Hepatocyte (in vitro differentiated cells): ENCODE measurements at regions not wholly inside any gene's neighbourhood (a gene's known extent, or its start where the extent isn't known, plus 50 kb on each side); places are given as distances from the start of the nearest gene placed in this dataset.

Experiments
- DNase-seq: peaks from one replicate; pipeline ENCODE4 v3.0.0-alpha.2; 2016; ENCODE audit warnings: low spot score
- H2AFZ ChIP-seq: fragments of 200-600 bp; sonication (generic); 2 replicates; pipeline ENCODE4 v1.6.0; 2016; ENCODE audit warnings: antibody characterized with exemption, mild to moderate bottlenecking
- H3K27ac ChIP-seq: fragments of 200-600 bp; sonication (generic); 2 replicates; pipeline ENCODE4 v1.5.1; 2016; ENCODE audit warnings: mild to moderate bottlenecking
- H3K27me3 ChIP-seq: fragments of 200-600 bp; sonication (generic); 2 replicates; pipeline ENCODE4 v1.6.1; 2016
- H3K36me3 ChIP-seq: fragments of 200-600 bp; sonication (generic); replicated peaks from 2 replicates; pipeline ENCODE4 v1.5.1; 2016; ENCODE audit warnings: low read depth; ENCODE audit not compliant: insufficient read depth
- H3K4me1 ChIP-seq: fragments of 200-600 bp; sonication (generic); 2 replicates; pipeline ENCODE4 v1.5.1; 2016; ENCODE audit warnings: mild to moderate bottlenecking, moderate library complexity; ENCODE audit not compliant: insufficient read depth
- H3K4me2 ChIP-seq: fragments of 200-600 bp; sonication (generic); 2 replicates; pipeline ENCODE4 v1.6.0; 2016
- H3K4me3 ChIP-seq: fragments of 200-600 bp; sonication (generic); 2 replicates; pipeline ENCODE4 v1.5.1; 2016; ENCODE audit warnings: mild to moderate bottlenecking
- H3K79me2 ChIP-seq: fragments of 200-600 bp; sonication (generic); 2 replicates; pipeline ENCODE4 v1.6.0; 2017; ENCODE audit warnings: mild to moderate bottlenecking
- H3K9me2 ChIP-seq: fragments of 200-600 bp; sonication (generic); replicated peaks from 2 replicates; pipeline ENCODE4 v1.6.0; 2017; ENCODE audit warnings: mild to moderate bottlenecking; ENCODE audit not compliant: insufficient read depth
- H3K9me3 ChIP-seq: fragments of 200-600 bp; sonication (generic); 2 replicates; pipeline ENCODE4 v1.5.1; 2016; ENCODE audit warnings: low read depth, mild to moderate bottlenecking
- H4K20me1 ChIP-seq: fragments of 200-600 bp; sonication (generic); 2 replicates; pipeline ENCODE4 v1.6.0; 2016; ENCODE audit warnings: mild to moderate bottlenecking; ENCODE audit not compliant: insufficient read depth, poor library complexity, severe bottlenecking
- EZH2 ChIP-seq: fragments of 200-600 bp; sonication (generic); IDR thresholded peaks from 2 replicates; pipeline ENCODE4 v1.6.1; 2016; ENCODE audit warnings: antibody characterized with exemption, mild to moderate bottlenecking, borderline replicate concordance
- EZH2phosphoT487 ChIP-seq: fragments of 200-600 bp; sonication (generic); IDR thresholded peaks from one replicate; pipeline ENCODE4 v1.6.1; 2018; ENCODE audit warnings: antibody characterized with exemption, mild to moderate bottlenecking, low read depth, moderate library complexity; ENCODE audit not compliant: unreplicated experiment, severe bottlenecking
- WGBS: methylation state at CpG from one replicate; pipeline ENCODE4 v1.1.6; 2016; ENCODE audit warnings: low lambda C conversion rate; ENCODE audit errors: missing lambda C conversion rate; 5-methylcytosine and 5-hydroxymethylcytosine counted together
- TF ChIP-seq, protein P1 (sequence below): fragments of 200-600 bp; sonication (generic); IDR thresholded peaks from 2 replicates; pipeline ENCODE4 v1.5.1; 2016; ENCODE audit warnings: antibody characterized with exemption, mild to moderate bottlenecking; ENCODE audit not compliant: poor library complexity

DNA sequence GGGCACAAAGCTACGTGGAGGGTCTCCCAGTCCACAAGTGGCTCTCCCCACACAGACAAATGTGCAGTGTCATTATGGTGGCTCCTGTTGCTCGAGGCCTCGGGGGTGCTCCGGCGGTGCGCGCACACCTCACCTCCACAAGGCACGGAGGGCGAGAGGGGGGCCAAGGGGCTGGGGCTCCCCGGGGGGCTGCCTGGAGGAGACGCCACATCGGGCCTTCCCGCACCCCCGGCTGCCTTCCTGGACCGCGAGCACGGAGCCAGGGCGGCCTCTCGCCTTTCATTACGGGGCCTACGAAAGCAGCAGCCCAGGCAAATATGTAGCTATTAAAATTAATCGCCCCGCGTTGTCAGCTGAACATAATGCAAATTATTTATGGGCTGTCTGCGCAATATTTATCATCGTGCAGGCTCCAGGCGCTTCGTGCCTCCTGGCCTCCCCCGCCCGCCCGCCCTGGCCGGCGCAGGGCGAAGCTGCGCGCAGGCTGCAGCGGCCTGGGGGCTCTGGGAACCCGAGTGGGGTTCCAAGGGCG, 70.8 kb upstream of the BCOR start:
- TF ChIP-seq EZH2phosphoT487: no peak
- TF ChIP-seq EZH2: no peak
- peak overlapping the region; percentile 13 for H2AFZ ChIP-seq
- H3K27ac ChIP-seq: peak overlapping the region; percentile 54
- H3K9me2 ChIP-seq: no peaks in the 10 kb centered on the region
- peaks cover 25% of the 10 kb centered on the region for H3K27me3 ChIP-seq
- no peak for DNase-seq
- 24% methylated on average over 31 of the region's 39 CpGs for WGBS
- H3K4me2 ChIP-seq: peak overlapping the region; percentile 88
- H3K79me2 ChIP-seq: peaks cover 16% of the 10 kb centered on the region
- no peaks in the 10 kb centered on the region for H4K20me1 ChIP-seq
- H3K4me1 ChIP-seq: peaks cover 67% of the 10 kb centered on the region
- no peak overlapping the region for H3K4me3 ChIP-seq
- no peaks in the 10 kb centered on the region for H3K9me3 ChIP-seq
- no peaks in the 10 kb centered on the region for H3K36me3 ChIP-seq

DNA sequence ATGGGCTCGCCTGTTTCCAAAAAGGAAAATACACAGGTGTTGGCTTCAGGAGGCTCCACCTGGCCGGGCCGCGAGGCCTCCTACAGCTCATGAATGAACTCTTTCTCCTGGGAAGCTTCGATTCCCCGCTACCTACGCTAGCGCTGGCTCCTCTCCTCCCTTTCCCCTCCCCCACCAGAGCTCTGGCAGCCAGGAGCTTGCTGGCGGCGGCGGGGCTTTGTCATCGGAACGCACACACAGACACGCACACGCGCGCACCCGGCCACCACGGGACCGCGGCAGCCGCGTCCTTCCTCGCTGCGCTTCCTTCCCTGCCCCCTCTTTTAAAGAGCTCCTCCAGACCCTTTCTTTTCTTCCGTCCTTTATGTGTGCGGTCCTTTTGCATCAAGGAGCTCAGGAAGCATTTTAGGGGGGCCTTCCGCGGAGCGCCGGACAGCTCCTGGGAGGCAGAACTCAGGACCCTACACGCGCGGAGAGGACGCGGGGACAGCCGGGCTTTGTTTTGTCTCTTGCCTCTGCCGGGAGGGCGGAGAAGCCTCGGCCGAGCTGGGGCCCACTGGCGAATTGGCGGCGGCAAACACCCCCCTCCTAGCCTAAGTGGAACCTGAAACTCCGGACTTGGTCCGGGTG, 70.2 kb upstream of the BCOR start:
- Histone ChIP-seq H3K4me1 (peaks cover 62% of the 10 kb centered on the region), H3K4me2 (peak overlapping the region; percentile 88), H4K20me1 (no peaks in the 10 kb centered on the region), H3K27me3 (peaks cover 25% of the 10 kb centered on the region), H3K36me3 (no peaks in the 10 kb centered on the region), H3K27ac (peak overlapping the region; percentile 54), H3K4me3 (peak overlapping the region; percentile 63), H3K9me2 (no peaks in the 10 kb centered on the region), H2AFZ (peak overlapping the region; percentile 13), H3K9me3 (no peaks in the 10 kb centered on the region), H3K79me2 (peaks cover 13% of the 10 kb centered on the region)
- TF ChIP-seq EZH2 (peak; percentile 70), EZH2phosphoT487 (no peak)
- peak; percentile 84 for DNase-seq
- 11% methylated on average over 46 of the region's 46 CpGs for WGBS

DNA sequence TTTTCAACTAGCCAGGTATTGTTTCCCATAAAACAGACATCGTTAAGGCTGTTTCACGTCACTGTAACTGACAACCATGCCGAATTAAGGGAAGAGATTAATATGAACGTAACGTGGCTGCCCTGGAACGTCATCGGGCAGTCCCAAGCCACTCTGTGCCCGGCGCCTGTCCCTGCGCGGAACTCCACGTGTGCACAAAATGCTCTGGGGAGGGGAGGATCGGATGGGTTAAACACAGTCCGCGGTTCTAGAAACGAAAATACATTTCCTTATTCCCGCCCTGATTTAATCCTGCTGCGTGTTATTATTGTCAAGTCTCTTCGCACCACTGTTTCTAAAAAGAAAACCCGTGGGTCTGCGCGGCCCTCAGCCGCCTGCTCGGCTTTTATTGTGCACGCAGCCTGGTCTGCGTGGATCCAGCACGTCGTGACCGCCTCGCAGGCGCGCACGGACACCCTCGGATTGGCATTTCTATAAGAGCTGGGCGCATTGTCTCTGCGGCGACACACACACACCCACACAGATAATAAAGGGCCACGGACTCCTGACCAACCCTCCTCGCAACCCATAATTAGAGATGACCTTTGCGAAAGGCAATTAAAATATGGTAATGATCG, 69.6 kb upstream of the BCOR start:
- DNase-seq: no peak
- TF ChIP-seq, protein P1, sequence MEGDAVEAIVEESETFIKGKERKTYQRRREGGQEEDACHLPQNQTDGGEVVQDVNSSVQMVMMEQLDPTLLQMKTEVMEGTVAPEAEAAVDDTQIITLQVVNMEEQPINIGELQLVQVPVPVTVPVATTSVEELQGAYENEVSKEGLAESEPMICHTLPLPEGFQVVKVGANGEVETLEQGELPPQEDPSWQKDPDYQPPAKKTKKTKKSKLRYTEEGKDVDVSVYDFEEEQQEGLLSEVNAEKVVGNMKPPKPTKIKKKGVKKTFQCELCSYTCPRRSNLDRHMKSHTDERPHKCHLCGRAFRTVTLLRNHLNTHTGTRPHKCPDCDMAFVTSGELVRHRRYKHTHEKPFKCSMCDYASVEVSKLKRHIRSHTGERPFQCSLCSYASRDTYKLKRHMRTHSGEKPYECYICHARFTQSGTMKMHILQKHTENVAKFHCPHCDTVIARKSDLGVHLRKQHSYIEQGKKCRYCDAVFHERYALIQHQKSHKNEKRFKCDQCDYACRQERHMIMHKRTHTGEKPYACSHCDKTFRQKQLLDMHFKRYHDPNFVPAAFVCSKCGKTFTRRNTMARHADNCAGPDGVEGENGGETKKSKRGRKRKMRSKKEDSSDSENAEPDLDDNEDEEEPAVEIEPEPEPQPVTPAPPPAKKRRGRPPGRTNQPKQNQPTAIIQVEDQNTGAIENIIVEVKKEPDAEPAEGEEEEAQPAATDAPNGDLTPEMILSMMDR: no peak
- no peak for TF ChIP-seq EZH2
- TF ChIP-seq EZH2phosphoT487: no peak
- Histone ChIP-seq H4K20me1 (no peaks in the 10 kb centered on the region), H3K4me1 (peaks cover 55% of the 10 kb centered on the region), H2AFZ (peak overlapping the region; percentile 13), H3K27me3 (peaks cover 25% of the 10 kb centered on the region), H3K36me3 (no peaks in the 10 kb centered on the region), H3K4me3 (no peak overlapping the region), H3K4me2 (peak overlapping the region; percentile 88), H3K9me2 (no peaks in the 10 kb centered on the region), H3K79me2 (peaks cover 11% of the 10 kb centered on the region), H3K9me3 (no peaks in the 10 kb centered on the region), H3K27ac (no peak overlapping the region)
- WGBS: 24% methylated on average over 41 of the region's 41 CpGs

DNA sequence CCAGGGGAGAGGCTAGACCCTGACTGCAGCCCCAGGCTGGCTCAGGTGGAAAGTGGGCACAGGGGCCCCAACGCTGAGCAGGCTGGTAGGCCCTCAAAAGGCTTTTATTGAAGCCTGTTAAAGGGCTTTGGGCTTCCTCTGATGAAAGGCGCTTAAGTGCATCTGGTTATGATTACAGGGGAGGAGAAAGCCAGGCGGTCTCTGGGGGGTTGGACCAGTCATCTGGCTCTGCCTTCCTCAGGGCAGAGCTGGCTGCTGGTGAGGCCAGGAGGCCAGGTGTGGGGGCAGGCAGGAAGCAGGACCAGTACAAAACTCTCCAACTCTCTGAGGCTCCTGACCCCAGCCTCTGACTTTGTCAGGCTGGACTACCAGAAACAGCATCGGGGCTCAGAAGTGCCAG, 68.8 kb upstream of the BCOR start:
- no peak overlapping the region for H2AFZ ChIP-seq
- H3K79me2 ChIP-seq: peaks cover 11% of the 10 kb centered on the region

More for the DNA sequence above, 68.8 kb upstream of the BCOR start:
- Histone ChIP-seq H3K4me3 (no peak overlapping the region), H3K9me3 (no peaks in the 10 kb centered on the region), H3K36me3 (no peaks in the 10 kb centered on the region), H4K20me1 (no peaks in the 10 kb centered on the region), H3K4me1 (peaks cover 50% of the 10 kb centered on the region), H3K9me2 (no peaks in the 10 kb centered on the region), H3K4me2 (peak overlapping the region; percentile 88), H3K27me3 (peaks cover 25% of the 10 kb centered on the region), H3K27ac (no peak overlapping the region)
- peak; percentile 50 for DNase-seq
- 23% methylated on average over 4 of the region's 4 CpGs for WGBS
- TF ChIP-seq EZH2 (no peak), EZH2phosphoT487 (no peak)
- TF ChIP-seq, protein P1: no peak
